HG03159 (cell line): ENCODE measurements at regions not wholly inside any gene's neighbourhood (a gene's known extent, or its start where the extent isn't known, plus 50 kb on each side); places are given as distances from the start of the nearest gene placed in this dataset.
"Not testable (repeated sequence)": the region's sequence is repeated elsewhere in the genome, so short reads cannot be mapped to it uniquely, and the experiment has no call there.

Experiments used
- ATAC-seq: cut with Tn5 transposase; IDR thresholded peaks from one replicate; pipeline ENCODE4 v1.9.1; 2021; ENCODE audit warnings: mild to moderate bottlenecking, moderate library complexity; ENCODE audit not compliant: unreplicated experiment

- ATAC-seq: no peak
Observed at GRCh38 chr3:102360183-102360860, 74.5 kb upstream of the ZPLD1 start.

GRCh38 chr3:102361101-102361500 is 73.7 kb upstream of the ZPLD1 start:
- ATAC-seq: no peak

DNA sequence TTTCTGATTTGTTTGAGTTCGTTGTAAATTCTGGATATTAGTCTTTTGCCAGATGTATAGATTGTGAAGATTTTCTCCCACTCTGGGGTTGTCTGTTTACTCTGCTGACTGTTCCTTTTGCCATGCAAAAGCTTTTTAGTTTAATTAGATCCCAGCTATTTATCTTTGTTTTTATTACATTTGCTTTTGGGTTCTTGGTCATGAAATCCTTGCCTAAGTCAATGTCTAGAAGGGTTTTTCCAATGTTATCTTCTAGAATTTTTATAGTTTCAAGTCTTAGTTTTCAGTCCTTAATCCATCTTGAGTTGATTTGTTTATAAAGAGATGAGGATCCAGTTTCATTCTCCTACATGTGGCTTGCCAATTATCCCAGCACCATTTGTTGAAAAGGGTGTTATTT is 68.7 kb upstream of the ZPLD1 start:
- ATAC-seq: not testable (repeated sequence)

DNA sequence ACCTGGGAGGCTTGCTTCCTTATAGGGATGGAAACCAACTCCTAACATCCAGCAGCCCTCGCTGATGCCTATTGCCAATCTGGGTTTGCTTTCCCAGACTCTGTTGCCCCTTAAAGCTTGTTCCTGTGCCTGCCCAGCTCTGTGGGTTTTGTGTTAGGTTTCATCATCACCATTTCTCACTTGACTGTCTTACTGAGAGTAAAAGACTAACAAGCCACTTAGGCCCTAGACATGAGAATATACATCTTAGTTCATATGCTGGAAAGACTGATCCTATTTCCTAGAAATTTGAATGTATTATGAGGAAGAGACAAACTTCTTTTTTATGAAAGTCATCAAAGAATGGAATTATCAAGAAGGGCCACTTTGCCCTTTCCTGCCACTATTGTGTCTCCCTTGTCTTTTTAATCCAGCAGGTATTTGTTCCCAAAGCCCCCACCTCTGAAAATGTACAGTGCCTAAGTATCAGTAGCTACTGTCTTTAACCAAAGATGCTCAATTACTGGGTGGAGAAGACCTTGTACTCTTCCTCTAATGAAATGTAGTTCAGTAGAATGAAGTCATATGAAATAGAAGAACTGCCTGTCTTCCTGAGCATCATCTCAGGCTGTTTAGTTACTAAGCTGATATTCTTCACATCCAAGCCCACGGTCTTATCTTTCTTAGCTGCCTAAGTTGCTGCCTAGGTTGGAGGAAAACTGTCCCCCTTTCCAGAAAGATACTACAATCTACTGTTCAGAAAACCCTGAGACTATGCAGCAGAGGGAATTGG is 59.8 kb upstream of the ZPLD1 start:
- ATAC-seq: no peak

- ATAC-seq: no peak
Observed at GRCh38 chr3:102378216-102378615, 56.6 kb upstream of the ZPLD1 start.

DNA sequence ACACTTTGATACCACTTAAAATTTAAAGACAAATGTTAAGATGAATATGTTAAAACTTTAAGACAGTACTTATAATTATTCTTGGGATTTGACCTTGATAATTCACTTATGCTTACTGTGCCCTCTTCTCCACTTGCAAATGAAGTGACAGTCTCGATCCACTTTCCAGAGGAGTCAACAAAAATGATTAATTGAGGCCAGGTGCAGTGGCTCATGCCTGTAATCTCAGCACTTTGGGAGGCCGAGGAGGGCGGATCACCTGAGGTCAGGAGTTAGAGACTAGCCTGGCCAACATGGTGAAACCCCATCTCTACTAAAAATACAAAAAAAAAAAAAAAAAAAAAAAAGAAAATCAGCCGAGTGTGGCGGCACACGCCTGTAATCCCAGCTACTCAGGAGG is 52.6 kb upstream of the ZPLD1 start:
- not testable (repeated sequence) for ATAC-seq
